B cell (primary cell): ENCODE measurements at regions not wholly inside any gene's neighbourhood (a gene's known extent, or its start where the extent isn't known, plus 50 kb on each side); places are given as distances from the start of the nearest gene placed in this dataset.

ENCODE experiments used
- ATAC-seq: fragments of 200-7000 bp; cut with Tn5 transposase; one replicate; pipeline ENCODE4 v1.10.0; 2021; ENCODE audit warnings: low read depth, mild to moderate bottlenecking, moderate number of reproducible peaks, moderate library complexity
- CTCF ChIA-PET: fragments of 350-600 bp; sonication (Branson Sonifier 250); formaldehyde crosslinking; loops from one replicate; lab custom pipeline; 2021; ENCODE audit warnings: antibody characterized with exemption, inconsistent platforms; lab: Charles Lee
- POLR2A ChIA-PET: fragments of 350-600 bp; sonication (Branson Sonifier 250); formaldehyde crosslinking; loops from one replicate; lab custom pipeline; 2021; ENCODE audit warnings: antibody characterized with exemption; lab: Charles Lee
- DNase-seq: peaks from one replicate; pipeline ENCODE4 v3.0.0; 2013
- H2AFZ ChIP-seq: 2 replicates; pipeline ENCODE4 v1.6.1; 2012; ENCODE audit warnings: mild to moderate bottlenecking, low read depth, low read length; ENCODE audit not compliant: insufficient read depth, poor library complexity, severe bottlenecking
- H3K27ac ChIP-seq, 2 donors: 1 replicate in 1 of 2; 2 replicates in 1 of 2; pipeline ENCODE4 v1.5.1; 2012 to 2013; ENCODE audit warnings: low read length in 2 of 2, mild to moderate bottlenecking in 2 of 2, moderate library complexity in 1 of 2
- H3K27me3 ChIP-seq, 4 experiments: fragments of 200-600 bp in 1 of 4; sonication (generic) in 1 of 4; replicated peaks in 1 of 4; 1 replicate in 2 of 4; 2 replicates in 2 of 4; pipeline versions ENCODE4 v1.6.1 to v1.7.0; 2013 to 2016; ENCODE audit warnings: low read length in 3 of 4, mild to moderate bottlenecking in 2 of 4, mixed read lengths in 1 of 4, moderate library complexity in 1 of 4; ENCODE audit not compliant: insufficient read depth in 4 of 4, control insufficient read depth in 3 of 4; ENCODE audit errors: control extremely low read depth in 1 of 4
- H3K36me3 ChIP-seq, 2 experiments: replicated peaks in 1 of 2; 1 replicate in 1 of 2; 2 replicates in 1 of 2; pipeline versions ENCODE4 v1.6.1 to v1.7.1; 2013; ENCODE audit warnings: low read length in 1 of 2; ENCODE audit not compliant: insufficient read depth in 2 of 2, control insufficient read depth in 1 of 2; ENCODE audit errors: control extremely low read depth in 1 of 2, extremely low read depth in 1 of 2
- H3K4me1 ChIP-seq, 2 donors: fragments of 200-600 bp in 1 of 2; sonication (generic) in 1 of 2; 1 replicate in 1 of 2; 2 replicates in 1 of 2; pipeline versions ENCODE4 v1.5.1 to v1.6.1; 2013 to 2017; ENCODE audit warnings: low read length in 2 of 2; ENCODE audit not compliant: control insufficient read depth in 2 of 2, insufficient read depth in 2 of 2
- H3K4me2 ChIP-seq: replicated peaks from 2 replicates; pipeline ENCODE3; 2012; ENCODE audit warnings: mild to moderate bottlenecking, low read depth, low read length; ENCODE audit not compliant: poor library complexity, severe bottlenecking
- H3K4me3 ChIP-seq, 5 experiments: fragments of 200-600 bp in 1 of 5; sonication (generic) in 1 of 5; 1 replicate in 3 of 5; 2 replicates in 2 of 5; pipeline versions ENCODE4 v1.5.1 to v1.7.0; 2011 to 2016; ENCODE audit warnings: low read length in 4 of 5, mild to moderate bottlenecking in 4 of 5, low read depth in 2 of 5, control low read depth in 1 of 5, moderate library complexity in 1 of 5; ENCODE audit not compliant: insufficient read depth in 1 of 5; ENCODE audit errors: control extremely low read depth in 1 of 5, extremely low read depth in 1 of 5
- H3K79me2 ChIP-seq: fragments of 200-600 bp; sonication (generic); one replicate; pipeline ENCODE4 v1.6.0; 2016; ENCODE audit warnings: low read length; ENCODE audit not compliant: control insufficient read depth, insufficient read depth
- H3K9ac ChIP-seq: fragments of 200-600 bp; sonication (generic); 2 replicates; pipeline ENCODE4 v1.6.1; 2017; ENCODE audit warnings: mild to moderate bottlenecking, low read length, moderate library complexity
- H3K9me3 ChIP-seq, 3 donors: one replicate each; pipeline versions ENCODE4 v1.6.1 to v1.7.1; 2013; ENCODE audit warnings: low read length in 2 of 3; ENCODE audit not compliant: control insufficient read depth in 2 of 3, insufficient read depth in 1 of 3; ENCODE audit errors: control extremely low read depth in 1 of 3
- H4K20me1 ChIP-seq: 2 replicates; pipeline ENCODE4 v1.6.0; 2012; ENCODE audit warnings: mild to moderate bottlenecking, low read length; ENCODE audit not compliant: insufficient read depth, control insufficient read depth, poor library complexity, severe bottlenecking
- H3K27ac Mint-ChIP-seq: one replicate; pipeline ENCODE4 v1.8.0; 2021; ENCODE audit warnings: mixed read lengths
- H3K27me3 Mint-ChIP-seq: one replicate; pipeline ENCODE4 v1.8.0; 2021; ENCODE audit warnings: mixed read lengths
- H3K4me1 Mint-ChIP-seq: one replicate; pipeline ENCODE4 v1.8.0; 2021; ENCODE audit warnings: mixed read lengths
- H3K4me3 Mint-ChIP-seq: one replicate; pipeline ENCODE4 v1.8.0; 2021; ENCODE audit warnings: mixed read lengths
- H3K9me3 Mint-ChIP-seq: one replicate; pipeline ENCODE4 v1.8.0; 2022; ENCODE audit warnings: mixed read lengths; ENCODE audit not compliant: insufficient read depth
- CTCF ChIP-seq: fragments of 200-600 bp; IDR thresholded peaks from one replicate; pipeline ENCODE4 v1.8.0; 2022; ENCODE audit warnings: antibody characterized with exemption, mild to moderate bottlenecking
- EZH2 ChIP-seq: IDR thresholded peaks from 2 replicates; pipeline ENCODE4 v1.6.1; 2012; ENCODE audit warnings: borderline replicate concordance, low read depth, mild to moderate bottlenecking, moderate library complexity, low read length; ENCODE audit not compliant: insufficient read depth, poor library complexity, severe bottlenecking
- WGBS: methylation state at CpG from one replicate; pipeline ENCODE4 v1.1.5; 2013; ENCODE audit warnings: missing lambda C conversion rate; ENCODE audit not compliant: insufficient coverage; 5-methylcytosine and 5-hydroxymethylcytosine counted together
- intact Hi-C: fragments of 100-400 bp; cut with micrococcal nuclease; formaldehyde crosslinking; loops from one replicate; pipeline ENCODE4 v1.10.0; 2022

DNA sequence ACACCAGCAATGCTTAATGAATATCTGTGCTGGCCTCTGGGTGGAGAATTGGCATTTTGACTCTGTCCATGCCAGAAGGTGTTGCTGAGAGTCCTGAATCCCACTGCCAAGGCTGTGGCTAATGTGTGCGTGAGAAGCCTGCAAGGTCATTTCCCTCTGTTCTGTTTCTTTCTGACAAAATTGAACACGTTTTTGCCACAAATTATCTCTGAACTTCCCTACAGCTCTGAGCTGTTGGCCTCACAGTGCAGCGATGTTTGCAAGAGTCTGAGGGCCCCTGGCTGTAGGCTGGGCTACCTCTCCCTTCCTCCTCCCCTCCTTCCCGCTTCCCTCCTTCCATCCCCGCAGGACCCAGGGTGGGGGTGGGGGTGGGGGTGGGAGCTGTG is 154.1 kb upstream of the HS6ST1 start:
- H3K4me3 Mint-ChIP-seq: peak overlapping the region; percentile 81
- H3K27me3 Mint-ChIP-seq: peaks cover 19% of the 10 kb centered on the region
- ChIA-PET CTCF (no interaction called here), POLR2A (no interaction called here)
- Histone ChIP-seq H3K27me3 (peaks cover 0 to 22% (median 4%) of the 10 kb centered on the region in 4 experiments), H3K27ac (no peak overlapping the region), H3K36me3 (no peaks in the 10 kb centered on the region), H3K9ac (no peak overlapping the region), H3K4me1 (peaks cover 18 to 21% of the 10 kb centered on the region in 2 donors), H4K20me1 (no peaks in the 10 kb centered on the region), H3K4me3 (no peak overlapping the region), H2AFZ (no peak overlapping the region), H3K4me2 (peak overlapping the region; percentile 59), H3K79me2 (no peaks in the 10 kb centered on the region), H3K9me3 (peaks cover 4 to 40% (median 31%) of the 10 kb centered on the region in 3 donors)
- WGBS: 0% methylated on average over 2 of the region's 5 CpGs
- peaks cover 15% of the 10 kb centered on the region for H3K4me1 Mint-ChIP-seq
- ATAC-seq: no peak
- DNase-seq: no peak
- TF ChIP-seq EZH2 (no peak), CTCF (no peak)
- intact Hi-C loops: no loop called here
- H3K9me3 Mint-ChIP-seq: peaks cover 2% of the 10 kb centered on the region
- H3K27ac Mint-ChIP-seq: no peak overlapping the region

GRCh38 chr2:128473175-128474035 is 154.7 kb upstream of the HS6ST1 start:
- peak overlapping the region; percentile 59 for H3K27ac Mint-ChIP-seq
- Histone ChIP-seq H3K4me1 (peaks cover 18 to 21% of the 10 kb centered on the region in 2 donors), H3K9me3 (peaks cover 4 to 34% (median 24%) of the 10 kb centered on the region in 3 donors), H2AFZ (no peak overlapping the region), H3K36me3 (no peaks in the 10 kb centered on the region), H3K4me2 (peak overlapping the region; percentile 59), H3K4me3 (peak overlapping the region in 1 of 5 experiments; percentile 8), H3K27me3 (peaks cover 0 to 22% (median 4%) of the 10 kb centered on the region in 4 experiments), H3K27ac (no peak overlapping the region), H3K9ac (peak overlapping the region; percentile 8), H3K79me2 (no peaks in the 10 kb centered on the region), H4K20me1 (no peaks in the 10 kb centered on the region)
- H3K27me3 Mint-ChIP-seq: peaks cover 19% of the 10 kb centered on the region
- DNase-seq (peak; percentile 33), ATAC-seq (peak; percentile 43)
- 12% methylated on average over 23 of the region's 26 CpGs for WGBS
- intact Hi-C loops: no loop called here
- POLR2A ChIA-PET: interaction anchor here (0.6 kb wide), 1 partner anchor 576 kb away, joined by 3 read pairs; no protein-coding TSS in a partner anchor
- peaks cover under 1% of the 10 kb centered on the region for H3K9me3 Mint-ChIP-seq
- peak overlapping the region; percentile 81 for H3K4me3 Mint-ChIP-seq
- CTCF ChIA-PET: no interaction called here
- TF ChIP-seq CTCF (no peak), EZH2 (no peak)
- H3K4me1 Mint-ChIP-seq: peaks cover 15% of the 10 kb centered on the region
